ENCODE measurements at regions not wholly inside any gene's neighbourhood (a gene's known extent, or its start where the extent isn't known, plus 50 kb on each side); places are given as distances from the start of the nearest gene placed in this dataset.

GRCh38 chr11:22555881-22556280 lies 69.7 kb downstream of the FANCF start:
- DNase-seq (no peak), ATAC-seq (ENCODE audit: poor library complexity) (no peak)
- ChIA-PET CTCF (no interaction called here), POLR2A (no interaction called here)
- H3K4me3 Mint-ChIP-seq = no peak overlapping the region
- intact Hi-C loops (cut with DNase I, micrococcal nuclease) = no loop called here
- H3K36me3 ChIP-seq (ENCODE audit: insufficient read depth, low read length) = no peaks in the 10 kb centered on the region
- no peaks in the 10 kb centered on the region for H3K27me3 ChIP-seq (ENCODE audit: control insufficient read depth in 1 of 2, insufficient read depth in 2 of 2, low read length in 2 of 2)
- no peaks in the 10 kb centered on the region for H3K36me3 Mint-ChIP-seq (ENCODE audit: low read depth)
- H3K4me1 Mint-ChIP-seq (ENCODE audit: low read depth) = no peaks in the 10 kb centered on the region
- no peak for TF ChIP-seq CTCF (IDR thresholded peaks at IDR 0.05)
- no peak overlapping the region for H3K4me3 ChIP-seq (ENCODE audit: low read length)
- peaks cover under 1% of the 10 kb centered on the region for H3K27me3 Mint-ChIP-seq
- no peaks in the 10 kb centered on the region for H3K9me3 ChIP-seq (ENCODE audit: control insufficient read depth in 1 of 2, insufficient read depth in 1 of 2, low read length in 2 of 2)
- no peak overlapping the region for H3K27ac Mint-ChIP-seq
- no peaks in the 10 kb centered on the region for H3K4me1 ChIP-seq (ENCODE audit: insufficient read depth, low read length)
- H3K9me3 Mint-ChIP-seq = no peaks in the 10 kb centered on the region
- H3K27ac ChIP-seq (ENCODE audit: low read depth in 1 of 2, low read length in 2 of 2) = no peak overlapping the region

- H3K36me3 ChIP-seq (ENCODE audit: insufficient read depth, low read length) = no peaks in the 10 kb centered on the region
- CTCF ChIA-PET = no interaction called here
- no peak overlapping the region for H3K27ac Mint-ChIP-seq
- no peak for TF ChIP-seq CTCF (IDR thresholded peaks at IDR 0.05)
- H3K36me3 Mint-ChIP-seq (ENCODE audit: low read depth) = no peaks in the 10 kb centered on the region
- H3K27me3 ChIP-seq (ENCODE audit: control insufficient read depth in 1 of 2, insufficient read depth in 2 of 2, low read length in 2 of 2) = no peaks in the 10 kb centered on the region
- POLR2A ChIA-PET = no interaction called here
- intact Hi-C loops (cut with DNase I, micrococcal nuclease) = no loop called here
- no peak overlapping the region for H3K4me3 ChIP-seq (ENCODE audit: low read length)
- peaks cover 4% of the 10 kb centered on the region for H3K27me3 Mint-ChIP-seq
- H3K4me1 Mint-ChIP-seq (ENCODE audit: low read depth) = no peaks in the 10 kb centered on the region
- H3K9me3 ChIP-seq (ENCODE audit: control insufficient read depth in 1 of 2, insufficient read depth in 1 of 2, low read length in 2 of 2) = no peaks in the 10 kb centered on the region
- no peak overlapping the region for H3K4me3 Mint-ChIP-seq
- DNase-seq = no peak
- H3K27ac ChIP-seq (ENCODE audit: low read depth in 1 of 2, low read length in 2 of 2) = no peak overlapping the region
- no peaks in the 10 kb centered on the region for H3K4me1 ChIP-seq (ENCODE audit: insufficient read depth, low read length)
- no peak for ATAC-seq (ENCODE audit: poor library complexity)
- no peaks in the 10 kb centered on the region for H3K9me3 Mint-ChIP-seq
These were observed 71.4 kb downstream of the FANCF start for GRCh38 chr11:22554221-22554620.

- no peaks in the 10 kb centered on the region for H3K4me1 ChIP-seq (ENCODE audit: insufficient read depth, low read length)
- no peak overlapping the region for H3K27ac Mint-ChIP-seq
- no peak overlapping the region for H3K27ac ChIP-seq (ENCODE audit: low read depth in 1 of 2, low read length in 2 of 2)
- H3K9me3 Mint-ChIP-seq = no peaks in the 10 kb centered on the region
- intact Hi-C loops (cut with DNase I, micrococcal nuclease) = no loop called here
- H3K4me3 ChIP-seq (ENCODE audit: low read length) = no peak overlapping the region
- H3K27me3 Mint-ChIP-seq = peaks cover 4% of the 10 kb centered on the region
- DNase-seq (no peak), ATAC-seq (ENCODE audit: poor library complexity) (no peak)
- ChIA-PET CTCF (no interaction called here), POLR2A (no interaction called here)
- H3K4me3 Mint-ChIP-seq = no peak overlapping the region
- TF ChIP-seq CTCF (IDR thresholded peaks at IDR 0.05) = no peak
- H3K9me3 ChIP-seq (ENCODE audit: control insufficient read depth in 1 of 2, insufficient read depth in 1 of 2, low read length in 2 of 2) = no peaks in the 10 kb centered on the region
- no peaks in the 10 kb centered on the region for H3K36me3 ChIP-seq (ENCODE audit: insufficient read depth, low read length)
- H3K36me3 Mint-ChIP-seq (ENCODE audit: low read depth) = no peaks in the 10 kb centered on the region
- no peaks in the 10 kb centered on the region for H3K27me3 ChIP-seq (ENCODE audit: control insufficient read depth in 1 of 2, insufficient read depth in 2 of 2, low read length in 2 of 2)
- no peaks in the 10 kb centered on the region for H3K4me1 Mint-ChIP-seq (ENCODE audit: low read depth)
These were observed 72.7 kb downstream of the FANCF start for GRCh38 chr11:22552885-22553284.

All from CD4-positive, alpha-beta T cell (primary cell).